GM23338 (cell line): ENCODE measurements at regions not wholly inside any gene's neighbourhood (a gene's known extent, or its start where the extent isn't known, plus 50 kb on each side); places are given as distances from the start of the nearest gene placed in this dataset.

Source experiments
- CREB1 ChIP-seq: fragments of 250-450 bp; sonication (Bioruptor Pico); IDR thresholded peaks from 2 replicates; pipeline ENCODE4 v1.5.0; 2020; ENCODE audit warnings: low read depth, mild to moderate bottlenecking, moderate library complexity
- CTCF ChIP-seq, 2 experiments: fragments of 200-600 bp in 1 of 2; sonication (generic) in 1 of 2; conservative IDR thresholded peaks; 2 replicates each; pipeline versions ENCODE4 v1.5.1 to v1.6.1; 2016 to 2017; ENCODE audit warnings: antibody characterized with exemption in 2 of 2, low read depth in 2 of 2, mild to moderate bottlenecking in 2 of 2, moderate library complexity in 1 of 2
- ETS1 ChIP-seq: IDR thresholded peaks from 2 replicates; pipeline ENCODE4 v1.6.1; 2016; ENCODE audit warnings: antibody characterized with exemption
- EZH2 ChIP-seq: fragments of 200-600 bp; sonication (generic); IDR thresholded peaks from one replicate; pipeline ENCODE4 v1.8.0; 2017; ENCODE audit warnings: antibody characterized with exemption, mild to moderate bottlenecking, low read depth; ENCODE audit not compliant: unreplicated experiment
- EZH2phosphoT487 ChIP-seq: fragments of 200-600 bp; sonication (generic); IDR thresholded peaks from one replicate; pipeline ENCODE4 v1.8.1; 2018; ENCODE audit warnings: antibody characterized with exemption; ENCODE audit not compliant: unreplicated experiment
- JUNB ChIP-seq: IDR thresholded peaks from one replicate; pipeline ENCODE4 v1.6.1; 2016; ENCODE audit warnings: antibody characterized with exemption; ENCODE audit not compliant: unreplicated experiment
- POLR2AphosphoS5 ChIP-seq: IDR thresholded peaks from 2 replicates; pipeline ENCODE4 v1.6.1; 2016; ENCODE audit warnings: antibody characterized with exemption, low read depth
- REST ChIP-seq: IDR thresholded peaks from one replicate; pipeline ENCODE4 v1.6.1; 2018; ENCODE audit warnings: antibody characterized with exemption; ENCODE audit not compliant: unreplicated experiment
- ZNF462 ChIP-seq: fragments of 250-450 bp; sonication (Bioruptor Pico); IDR thresholded peaks from 2 replicates; pipeline ENCODE4 v1.5.0; 2020; ENCODE audit warnings: mild to moderate bottlenecking, moderate library complexity

GRCh38 chr1:222465211-222466041 is 82.5 kb downstream of the HHIPL2 start:
- TF ChIP-seq CTCF (conservative IDR thresholded peaks at IDR 0.05; ENCODE audit: low read depth in 2 of 2) (peak; percentile 83 to 99), POLR2AphosphoS5 (peak; percentile 40; the same call in 1 of the 2 replicates), EZH2 (no peak), EZH2phosphoT487 (no peak), REST (no peak), ZNF462 (CRISPR knock-in tag) (no peak), JUNB (no peak), CREB1 (CRISPR knock-in tag) (peak; percentile 64), ETS1 (no peak)
